ENCODE measurements at regions not wholly inside any gene's neighbourhood (a gene's known extent, or its start where the extent isn't known, plus 50 kb on each side); places are given as distances from the start of the nearest gene placed in this dataset.
"Not testable (repeated sequence)": the region's sequence is repeated elsewhere in the genome, so short reads cannot be mapped to it uniquely, and the experiment has no call there.

DNA sequence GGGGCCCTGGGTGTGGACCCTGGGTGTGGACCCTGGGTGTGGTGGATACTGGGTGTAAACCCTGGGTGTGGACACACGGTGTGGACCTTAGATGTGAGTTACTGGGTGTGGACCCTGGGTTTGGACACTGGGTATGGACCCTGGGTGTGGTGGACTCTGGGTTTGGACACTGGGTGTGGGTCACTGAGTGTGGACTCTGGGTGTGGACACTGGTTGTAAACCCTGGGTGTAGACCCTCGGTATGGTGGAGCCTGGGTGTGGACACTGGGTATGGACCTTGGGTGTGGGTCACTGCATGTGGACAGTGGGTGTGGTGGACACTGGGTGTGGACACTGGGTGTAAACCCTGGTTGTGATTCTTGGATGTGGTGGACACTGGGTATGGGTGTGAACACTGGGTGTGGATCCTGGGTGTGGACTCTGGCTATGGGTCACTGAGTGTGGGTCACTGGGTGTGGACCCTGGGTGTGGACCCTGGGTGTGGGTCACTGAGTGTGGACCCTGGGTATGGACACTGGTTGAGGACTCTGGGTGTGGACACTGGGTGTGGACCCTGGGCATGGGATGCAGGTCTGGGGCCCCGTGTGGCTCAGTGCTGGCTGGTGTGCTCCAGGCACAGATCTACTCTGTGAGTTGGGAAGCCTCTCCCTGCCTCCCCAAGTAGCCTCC lies 356.2 kb downstream of the GLRX3 start:
- DNase-seq: no peak

DNA sequence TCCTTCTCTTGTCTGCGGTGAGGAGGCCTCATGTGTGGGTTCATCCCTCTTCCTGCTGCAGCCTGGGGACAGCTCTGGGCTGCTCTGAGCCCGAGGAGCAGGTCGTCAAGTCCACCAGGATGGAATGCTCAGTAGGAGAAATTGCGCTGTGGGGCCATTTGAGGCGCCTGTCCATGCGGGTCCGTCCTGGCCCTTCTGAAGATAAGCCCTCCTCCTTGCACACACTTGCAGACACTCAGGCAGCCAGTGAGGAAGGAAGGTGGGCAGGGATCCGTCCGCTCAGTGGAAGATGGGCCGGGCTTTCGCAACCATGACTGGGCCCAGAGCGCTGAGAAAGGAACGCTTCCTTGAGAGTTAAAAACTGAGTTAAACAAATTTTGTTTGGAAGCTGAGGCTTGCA lies 356.8 kb downstream of the GLRX3 start:
- DNase-seq: no peak

DNA sequence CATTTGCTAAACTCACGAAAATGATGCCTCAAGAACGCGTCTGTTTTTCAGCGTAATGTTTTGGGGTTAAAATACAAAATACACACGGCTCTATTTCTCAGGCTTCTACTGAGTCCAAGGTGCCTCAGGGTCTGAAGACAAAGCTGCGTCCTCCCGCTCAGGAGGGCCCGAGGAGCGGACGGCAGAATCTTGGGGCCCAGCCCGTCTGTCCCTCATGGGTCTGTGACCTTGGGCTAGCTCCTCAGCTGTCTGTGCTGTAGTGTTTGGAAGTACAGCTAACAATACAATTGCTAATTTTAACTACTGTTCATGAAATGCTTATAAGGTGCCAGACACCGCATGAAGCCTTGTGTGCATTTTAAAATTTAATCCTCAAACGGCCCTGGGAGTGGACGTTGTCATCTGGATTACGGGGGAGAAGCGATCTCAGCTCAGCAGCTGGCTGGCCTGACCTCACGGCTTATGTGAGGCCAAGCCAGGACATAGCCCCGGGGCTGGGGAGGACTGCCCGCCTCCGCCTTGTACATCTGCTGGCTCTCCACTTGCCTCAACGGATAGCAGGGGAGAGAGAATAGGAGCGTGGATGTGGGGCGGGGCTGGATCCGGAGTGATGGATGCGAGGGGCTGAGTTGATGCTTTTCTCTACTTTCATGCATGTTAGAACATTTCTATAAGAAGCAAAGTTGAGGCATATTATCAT lies 357.4 kb downstream of the GLRX3 start:
- DNase-seq: no peak

DNA sequence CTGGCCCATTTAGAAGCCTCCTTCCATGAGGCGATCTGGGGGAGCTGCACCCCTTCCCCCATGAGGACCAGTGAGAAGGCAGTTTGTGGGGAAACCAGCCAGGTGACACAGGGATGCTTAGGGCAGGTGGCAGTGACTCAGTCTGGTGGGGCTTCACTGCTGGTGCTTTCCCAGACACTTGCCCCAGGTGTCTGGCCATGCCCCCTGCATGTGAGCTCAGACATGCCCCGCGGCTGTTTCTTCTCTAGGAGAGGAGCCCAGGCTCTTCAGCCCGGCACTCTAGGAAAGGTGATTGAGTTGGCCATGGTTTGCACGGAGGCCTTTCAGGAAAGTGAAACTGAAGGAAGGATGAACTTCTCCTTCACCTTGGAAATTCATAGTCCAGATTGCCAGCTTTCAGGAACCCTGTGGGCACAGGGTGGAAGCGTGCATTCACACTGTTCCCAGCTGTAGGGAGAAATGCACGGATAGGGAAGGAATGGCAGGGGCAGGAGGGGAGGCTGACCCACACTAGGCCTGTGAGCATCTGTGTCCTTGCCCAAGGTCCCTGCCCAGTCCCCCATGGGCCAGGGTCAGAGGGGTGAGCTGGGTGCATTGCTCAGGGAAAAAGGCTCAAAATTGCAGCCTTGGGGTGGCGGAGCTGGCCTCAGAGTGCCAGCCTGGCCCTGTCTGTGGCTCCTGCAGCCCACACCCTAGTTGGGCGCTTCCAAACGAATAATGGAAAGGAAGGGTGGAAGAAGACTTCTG lies 359.1 kb downstream of the GLRX3 start:
- DNase-seq: no peak

DNA sequence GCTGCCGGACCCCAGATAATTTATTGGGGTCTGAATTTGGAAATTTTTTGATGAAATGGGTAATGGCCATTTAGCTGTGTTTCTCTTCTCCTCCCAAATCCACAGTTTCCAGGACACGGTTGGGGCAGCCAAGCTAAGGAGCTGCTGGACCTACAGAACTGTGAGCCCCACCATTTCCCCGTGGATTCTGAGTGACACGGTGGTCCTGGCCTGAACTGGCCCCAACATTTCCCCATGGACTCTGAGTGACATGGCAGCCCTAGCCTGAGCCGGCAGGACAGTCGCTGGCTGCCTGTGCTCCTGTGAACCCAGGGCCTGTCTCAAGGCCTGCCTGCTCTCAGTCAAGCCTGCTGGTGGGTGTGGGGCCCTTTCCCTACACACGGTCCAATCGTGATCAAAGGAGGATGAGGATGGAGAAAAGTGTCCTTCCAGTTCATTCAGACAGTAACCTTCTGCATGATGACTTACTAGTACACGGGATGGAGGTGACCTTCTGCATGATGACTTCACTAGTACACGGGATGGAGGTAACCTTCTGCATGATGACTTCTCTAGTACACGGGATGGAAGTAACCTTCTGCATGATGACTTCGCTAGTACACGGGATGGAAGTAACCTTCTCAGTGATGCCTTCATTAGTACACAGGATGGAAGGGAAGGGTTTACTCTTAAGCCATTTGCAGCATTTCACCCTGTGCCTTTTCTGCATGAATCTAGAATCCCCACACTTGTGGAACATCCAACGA lies 359.9 kb downstream of the GLRX3 start:
- DNase-seq: no peak

DNA sequence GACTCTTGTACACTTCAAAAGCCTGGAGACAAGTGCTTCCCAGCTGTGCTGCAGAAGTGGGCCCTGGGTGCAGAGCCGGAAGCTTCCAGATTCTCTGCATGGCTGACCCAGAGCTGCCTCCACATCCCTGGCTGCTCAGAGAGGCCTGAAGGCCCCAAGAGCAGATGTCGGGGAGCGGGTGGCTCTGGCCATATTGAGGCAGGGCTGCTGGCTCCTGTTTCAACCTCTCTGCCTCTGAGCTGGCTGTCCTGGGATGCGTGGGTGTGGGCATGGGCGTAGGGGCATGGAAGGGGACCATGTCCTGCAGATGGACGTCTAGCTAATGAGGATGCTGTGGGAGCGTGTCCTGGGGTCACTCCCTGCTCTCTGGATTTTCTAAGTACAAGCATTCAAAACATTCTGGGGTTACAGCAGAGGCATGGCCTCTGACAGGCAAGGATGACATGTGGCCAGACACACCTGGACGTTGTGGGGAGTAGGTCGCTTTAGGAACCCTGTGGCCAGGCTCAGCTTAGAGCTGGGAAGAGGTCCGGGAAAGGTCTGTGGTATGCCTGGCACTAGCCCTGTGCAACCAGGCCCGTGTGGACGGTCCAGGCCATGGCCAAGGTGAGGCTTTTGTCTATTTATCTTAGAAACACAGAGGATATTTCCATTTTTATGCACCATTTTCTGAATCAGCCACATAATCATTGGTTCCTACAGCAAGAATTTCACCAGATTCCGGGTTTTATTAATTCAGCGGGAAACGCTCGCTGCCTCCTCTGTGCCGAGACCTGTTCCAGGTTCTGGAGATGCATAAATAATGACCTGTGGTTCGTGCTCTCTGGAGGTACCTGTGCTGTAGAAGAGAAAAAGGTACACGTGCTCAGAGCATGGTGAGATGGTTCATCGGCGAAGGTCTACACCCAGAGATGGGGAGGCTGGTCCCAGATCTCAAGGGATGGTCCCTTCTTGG lies 361.1 kb downstream of the GLRX3 start:
- no peak for DNase-seq

DNA sequence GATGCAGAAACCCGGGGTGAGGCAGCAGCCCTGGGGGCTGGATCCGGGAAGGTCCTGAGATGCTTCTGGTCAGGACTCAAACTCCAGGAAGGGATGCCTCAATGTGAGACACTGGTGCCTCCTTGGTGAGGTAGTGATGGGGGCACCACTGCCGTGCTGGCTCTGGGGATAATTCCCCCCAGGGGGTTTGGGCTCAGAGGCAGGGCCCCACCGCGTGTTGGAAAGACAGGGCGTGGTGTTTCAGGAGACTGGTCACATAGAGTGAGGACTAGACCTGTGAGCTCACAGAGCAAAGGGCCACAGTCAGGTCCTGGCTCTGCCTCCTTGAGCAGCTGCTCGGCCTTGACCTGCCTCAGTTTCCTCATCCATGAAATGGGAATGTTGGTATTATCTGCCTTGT lies 361.9 kb downstream of the GLRX3 start:
- no peak for DNase-seq

DNA sequence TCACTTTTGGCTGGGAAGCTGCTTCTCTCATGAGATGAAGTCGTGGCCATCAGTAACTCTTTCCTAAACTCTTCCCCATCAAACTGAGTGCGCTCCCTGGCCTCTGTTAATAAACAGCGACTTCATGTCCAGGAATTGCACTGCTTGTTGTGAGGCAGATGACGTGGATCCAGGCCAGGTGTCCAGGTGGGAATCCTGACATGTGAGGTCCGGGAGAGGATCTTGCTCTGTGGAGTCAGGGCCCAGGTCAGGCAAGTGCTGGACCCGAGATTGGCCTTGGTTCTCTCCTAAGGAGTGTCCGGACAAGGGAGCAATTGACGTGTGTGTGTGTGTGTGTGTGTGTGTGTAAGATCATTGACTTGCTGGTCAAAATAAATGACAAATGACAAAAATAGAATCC lies 362.7 kb downstream of the GLRX3 start:
- no peak for DNase-seq

DNA sequence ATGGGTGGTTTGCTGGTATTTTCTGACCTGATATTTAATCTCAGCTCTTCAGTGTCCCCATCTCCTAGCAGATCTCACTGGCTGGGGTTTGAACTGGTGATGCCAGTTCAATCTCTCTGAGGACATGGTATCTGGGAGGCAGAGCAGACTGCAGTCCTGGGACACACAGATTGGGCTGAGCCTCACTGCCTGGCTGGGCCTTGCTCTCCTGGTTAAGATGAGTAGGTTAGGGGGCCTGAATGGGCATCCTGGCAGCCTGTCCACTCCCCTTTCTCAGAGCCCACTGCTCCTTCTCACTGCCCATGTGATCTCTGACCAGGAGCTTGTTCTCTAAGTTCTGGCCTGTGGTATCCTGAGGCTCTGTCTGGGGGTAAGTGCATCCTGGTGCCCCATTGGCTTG lies 363.4 kb downstream of the GLRX3 start:
- DNase-seq: no peak

DNA sequence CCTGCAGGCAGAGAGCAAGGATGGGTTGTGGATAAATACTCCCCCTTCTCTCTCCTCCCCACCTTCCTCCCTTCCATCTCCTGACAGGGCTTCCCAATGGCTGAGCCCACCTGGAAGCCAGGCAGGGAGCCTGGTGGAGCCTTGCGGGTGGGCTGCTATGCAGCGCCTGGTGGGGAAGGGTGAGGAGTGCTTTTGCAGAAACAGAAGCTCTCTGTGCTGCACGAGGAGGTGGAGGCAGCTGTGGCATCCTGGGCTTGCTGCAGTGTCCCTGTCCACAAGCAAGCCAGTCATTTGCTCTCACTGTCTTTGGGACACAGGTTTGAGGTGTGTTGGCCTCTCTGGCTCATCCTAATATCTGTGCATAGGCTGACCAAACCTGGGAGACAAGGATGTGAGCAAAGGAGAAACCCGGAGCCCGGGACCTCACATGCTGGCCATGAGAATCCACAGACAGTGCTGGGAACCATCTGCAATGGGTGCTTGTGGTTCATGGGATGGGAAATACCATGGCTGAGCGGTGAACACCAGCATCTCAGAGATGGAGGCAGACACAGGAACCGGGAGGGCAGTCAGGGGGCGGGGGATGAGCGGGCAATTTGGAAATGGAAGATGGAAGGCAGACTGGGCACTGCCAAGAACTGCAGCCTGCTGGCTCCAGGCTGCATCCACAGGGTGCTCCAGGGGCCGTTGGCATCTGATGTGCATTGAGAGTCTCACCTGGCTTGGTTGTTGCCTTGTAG lies 364.2 kb downstream of the GLRX3 start:
- DNase-seq: no peak

DNA sequence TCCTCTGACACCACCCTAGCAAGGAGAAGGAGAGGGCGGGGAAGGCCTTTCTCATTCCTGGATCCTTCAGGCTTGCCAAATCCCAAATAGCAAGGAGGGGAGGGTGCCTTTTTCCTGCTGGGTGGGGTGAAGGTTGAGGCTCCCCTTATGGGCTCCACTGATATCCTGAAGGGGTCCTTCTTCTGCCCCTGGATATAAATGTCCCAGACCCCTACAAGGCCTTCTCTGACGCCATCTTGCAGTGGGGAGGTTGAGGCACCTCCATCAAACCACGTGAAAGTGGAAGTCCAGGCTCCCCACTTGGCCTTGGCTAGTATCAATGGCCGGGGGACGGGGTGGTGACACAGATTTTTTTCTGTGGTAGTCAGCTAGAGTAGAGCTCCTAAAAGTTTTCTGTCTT lies 371.3 kb downstream of the GLRX3 start:
- no peak for DNase-seq

DNA sequence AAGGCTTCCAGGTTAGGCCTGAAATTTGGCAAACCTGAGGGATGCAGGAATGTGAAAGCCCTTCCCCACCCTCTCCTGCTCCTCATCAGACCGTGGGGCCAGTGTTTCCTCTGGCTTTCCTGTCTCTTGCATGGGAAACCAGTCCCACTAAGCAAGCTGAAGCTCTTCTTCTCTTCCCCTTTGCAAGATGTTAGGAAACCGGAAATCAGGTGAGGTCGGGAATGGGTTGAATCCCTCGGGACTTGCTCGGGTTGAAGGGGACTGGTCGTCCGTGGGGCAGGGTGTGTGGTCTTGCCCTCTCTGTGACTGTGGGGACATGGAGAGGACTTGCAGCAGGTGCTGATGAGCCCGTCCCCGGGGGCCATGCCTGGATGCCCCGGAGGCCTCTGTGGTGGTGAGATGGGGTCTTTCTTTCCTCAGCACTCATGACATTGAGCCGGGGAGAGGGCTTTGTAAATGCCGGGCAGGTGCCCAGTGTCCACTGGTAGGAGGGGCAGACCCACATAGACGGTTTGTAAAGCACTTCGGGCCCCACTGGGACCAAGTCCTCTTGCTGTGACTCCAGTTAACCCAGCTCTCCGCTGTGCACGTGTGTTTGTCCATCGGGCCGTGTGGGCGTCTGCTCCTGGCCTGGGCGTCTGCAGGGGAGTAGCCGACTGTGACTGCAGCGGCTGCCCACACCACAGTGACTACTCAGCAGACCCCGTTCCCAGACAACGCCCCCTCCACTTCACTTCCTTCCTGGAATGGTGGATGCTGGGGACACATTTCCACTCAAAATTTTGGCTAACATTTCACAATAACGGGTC lies 373.9 kb downstream of the GLRX3 start:
- no peak for DNase-seq

DNA sequence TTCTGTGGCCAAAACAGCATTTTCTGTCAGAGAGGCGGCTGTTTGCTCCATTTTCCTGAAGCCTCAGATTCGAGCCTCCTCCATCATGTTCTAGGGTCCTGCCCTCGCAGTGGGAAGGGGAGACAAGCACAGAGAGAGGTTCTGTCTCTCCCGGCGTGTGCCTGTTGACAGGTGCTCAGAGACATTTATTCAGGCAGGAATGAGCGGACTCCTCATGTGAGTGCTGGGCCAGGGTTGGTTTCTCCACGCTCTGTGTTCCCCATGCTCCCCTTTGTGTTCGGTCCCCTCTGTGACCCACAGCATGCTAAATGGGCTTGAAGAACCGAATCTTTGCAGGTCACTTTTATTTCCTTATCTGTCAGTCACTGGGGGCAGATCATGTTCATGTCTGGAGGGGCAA lies 374.6 kb downstream of the GLRX3 start:
- no peak for DNase-seq

DNA sequence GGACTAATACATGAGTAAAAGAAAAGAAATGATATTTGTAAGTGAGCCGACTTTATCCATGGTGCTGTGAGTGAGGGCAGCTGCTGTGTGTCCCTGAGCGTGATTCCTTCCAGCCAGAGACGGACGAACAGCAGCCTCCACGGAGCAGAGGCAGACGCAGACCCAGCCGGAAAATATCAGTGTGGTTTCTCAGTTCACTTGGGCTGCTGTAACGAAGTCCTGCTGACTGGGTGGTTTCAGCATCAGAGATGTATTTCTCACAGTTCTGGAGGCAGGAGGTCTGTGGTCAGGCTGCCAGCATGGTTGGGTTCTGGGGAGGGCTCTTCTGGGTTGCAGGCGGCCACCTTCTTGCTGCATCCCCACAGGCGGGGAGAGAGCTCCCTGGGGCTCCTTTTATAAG lies 375.6 kb downstream of the GLRX3 start:
- no peak for DNase-seq

DNA sequence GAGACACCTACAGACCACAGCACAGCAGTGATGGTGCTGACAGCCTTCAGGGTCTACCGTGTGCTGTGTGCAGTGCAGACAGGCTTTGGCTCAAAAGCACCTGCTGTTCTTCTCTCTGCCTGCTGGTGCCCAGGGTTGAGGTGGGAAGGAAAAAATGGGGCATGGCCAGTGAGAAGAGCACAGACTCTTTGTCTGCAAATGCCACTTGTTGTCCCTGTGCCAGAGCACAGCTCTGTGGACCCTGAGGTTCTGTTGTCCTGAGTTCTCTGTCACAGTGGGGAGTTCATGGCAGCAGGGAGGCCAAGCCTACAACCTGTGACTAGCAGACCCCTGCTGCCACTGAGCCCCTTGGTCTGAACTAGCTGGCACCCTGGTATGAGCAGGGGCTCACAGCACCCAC lies 376.7 kb downstream of the GLRX3 start:
- DNase-seq: no peak

DNA sequence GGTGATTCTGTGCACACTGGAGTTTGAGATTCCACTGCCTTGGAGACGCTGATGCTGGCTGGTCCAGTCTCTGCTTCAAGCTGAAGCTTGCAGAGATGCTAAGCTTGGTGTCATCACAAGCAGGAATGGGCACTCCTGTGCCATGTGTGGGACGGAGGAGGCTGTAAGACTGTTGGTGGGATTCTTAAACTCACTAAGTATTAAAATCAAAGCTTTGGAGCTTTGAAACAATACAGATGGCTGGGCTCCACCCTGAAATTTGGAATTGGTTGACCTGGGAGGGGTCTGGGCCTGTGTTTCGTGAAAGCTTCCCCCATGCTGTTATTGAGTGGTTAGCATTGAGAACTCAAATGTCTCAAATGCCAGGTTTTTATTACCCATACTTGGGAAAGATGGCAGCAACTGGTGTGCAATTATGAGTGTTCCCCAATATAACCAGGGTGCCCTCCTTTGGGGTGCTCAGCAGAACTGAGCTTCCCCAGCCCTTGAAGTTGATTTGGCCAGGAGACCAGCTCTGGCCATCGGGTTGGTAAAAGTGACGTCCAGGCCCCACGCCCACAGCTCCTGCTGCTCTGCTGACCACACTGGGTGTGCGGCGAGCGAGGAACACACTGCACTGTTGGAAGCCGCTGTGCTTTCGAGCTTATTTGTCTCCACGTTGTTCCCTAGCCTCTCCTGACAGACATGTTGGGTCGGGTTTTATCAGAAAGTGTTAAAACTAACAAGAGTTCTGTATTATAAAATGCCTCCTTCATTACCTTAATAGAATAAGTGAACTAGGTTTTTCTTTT lies 377.7 kb downstream of the GLRX3 start:
- DNase-seq: no peak

DNA sequence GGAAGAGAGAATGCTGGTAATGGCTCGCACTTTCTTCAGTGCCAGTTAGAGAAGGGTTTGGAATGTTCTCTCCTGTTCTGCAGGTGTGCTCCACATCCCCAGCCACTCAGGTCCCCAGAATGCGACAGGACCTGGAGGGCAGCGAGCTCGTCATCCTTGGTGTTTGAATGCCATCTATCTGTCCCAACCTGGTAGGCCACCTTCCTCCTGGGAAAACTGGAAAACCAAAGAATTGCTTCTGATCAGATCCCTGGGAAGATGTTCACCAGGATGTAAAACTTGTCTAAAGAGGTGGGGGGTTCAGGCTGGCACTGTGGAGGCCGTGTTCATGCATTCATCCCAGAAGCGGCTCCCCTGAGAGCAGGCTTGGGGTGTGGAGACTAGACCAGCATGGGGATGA lies 379.5 kb downstream of the GLRX3 start:
- DNase-seq: no peak

DNA sequence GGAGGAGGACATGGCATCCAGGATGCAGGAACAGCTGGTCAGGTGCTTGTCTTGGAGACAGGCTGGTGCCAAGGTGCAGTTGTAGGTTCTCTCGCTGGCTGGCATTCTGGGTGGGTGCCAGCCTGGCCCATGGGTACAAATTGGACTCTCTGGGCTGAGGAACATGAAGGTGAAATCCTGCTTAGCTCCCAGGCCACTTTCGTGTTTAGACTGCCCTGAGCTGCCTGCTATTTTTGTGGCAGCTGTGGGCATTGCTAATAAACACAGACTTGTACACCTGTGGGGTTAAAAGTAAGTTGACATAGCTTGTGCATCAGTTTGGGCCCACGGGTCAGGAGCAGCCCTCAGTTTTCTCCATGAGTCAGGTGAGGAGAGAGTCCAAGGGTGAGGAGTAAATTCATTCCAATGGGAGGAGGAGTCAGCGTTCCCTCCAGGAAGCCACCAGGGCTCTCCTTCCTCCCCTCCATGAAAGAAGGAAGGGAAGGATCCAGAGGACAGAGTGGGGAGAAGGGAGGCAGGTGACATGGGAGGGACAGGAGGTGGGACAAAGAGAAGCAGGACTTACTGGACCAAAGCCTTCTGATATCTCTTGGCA lies 380.0 kb downstream of the GLRX3 start:
- DNase-seq: no peak

DNA sequence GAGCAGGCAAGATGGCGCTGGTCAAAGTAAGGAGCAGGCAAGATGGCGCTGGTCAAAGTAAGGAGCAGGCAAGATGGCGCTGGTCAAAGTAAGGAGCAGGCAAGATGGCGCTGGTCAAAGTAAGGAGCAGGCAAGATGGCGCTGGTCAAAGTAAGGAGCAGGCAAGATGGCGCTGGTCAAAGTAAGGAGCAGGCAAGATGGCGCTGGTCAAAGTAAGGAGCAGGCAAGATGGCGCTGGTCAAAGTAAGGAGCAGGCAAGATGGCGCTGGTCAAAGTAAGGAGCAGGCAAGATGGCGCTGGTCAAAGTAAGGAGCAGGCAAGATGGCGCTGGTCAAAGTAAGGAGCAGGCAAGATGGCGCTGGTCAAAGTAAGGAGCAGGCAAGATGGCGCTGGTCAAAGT lies 382.7 kb downstream of the GLRX3 start:
- DNase-seq: not testable (repeated sequence)
